Neural progenitor cell (in vitro differentiated cells): ENCODE measurements at regions not wholly inside any gene's neighbourhood (a gene's known extent, or its start where the extent isn't known, plus 50 kb on each side); places are given as distances from the start of the nearest gene placed in this dataset.
A peak's percentile ranks its signal among the peaks of the same experiment; 100 is the strongest.

Experiments
- EZH2 ChIP-seq: fragments of 200-600 bp; sonication (generic); IDR thresholded peaks from 2 replicates; pipeline ENCODE4 v1.6.1; 2017; ENCODE audit warnings: antibody characterized with exemption, mild to moderate bottlenecking, moderate library complexity
- EZH2phosphoT487 ChIP-seq: fragments of 200-600 bp; sonication (generic); IDR thresholded peaks from 2 replicates; pipeline ENCODE4 v1.6.1; 2017; ENCODE audit warnings: antibody characterized with exemption
- TF ChIP-seq, protein P1 (sequence below): fragments of 200-600 bp; sonication (generic); IDR thresholded peaks from 2 replicates; pipeline ENCODE4 v1.5.1; 2017; ENCODE audit warnings: antibody characterized with exemption, mild to moderate bottlenecking

DNA sequence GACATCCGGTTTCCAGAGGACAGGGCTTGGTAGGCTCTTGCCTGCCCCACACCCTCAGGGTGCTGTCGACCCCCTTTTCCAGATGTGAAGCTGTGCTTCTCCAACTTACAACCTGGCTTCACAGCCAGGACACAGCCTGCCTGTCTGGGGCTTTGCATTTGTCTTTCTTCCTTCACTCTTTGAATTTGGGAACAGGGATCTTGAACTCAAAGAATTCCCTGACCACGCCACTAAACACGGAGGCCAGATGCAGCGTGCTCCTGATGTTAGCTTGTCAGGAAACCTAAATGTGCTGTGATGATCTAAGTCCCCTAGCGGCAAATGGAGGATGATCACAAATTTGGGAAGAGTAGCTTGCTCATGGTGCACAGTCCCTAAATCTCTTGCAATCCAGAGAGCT, 244.8 kb upstream of the RGMA start:
- TF ChIP-seq, protein P1, sequence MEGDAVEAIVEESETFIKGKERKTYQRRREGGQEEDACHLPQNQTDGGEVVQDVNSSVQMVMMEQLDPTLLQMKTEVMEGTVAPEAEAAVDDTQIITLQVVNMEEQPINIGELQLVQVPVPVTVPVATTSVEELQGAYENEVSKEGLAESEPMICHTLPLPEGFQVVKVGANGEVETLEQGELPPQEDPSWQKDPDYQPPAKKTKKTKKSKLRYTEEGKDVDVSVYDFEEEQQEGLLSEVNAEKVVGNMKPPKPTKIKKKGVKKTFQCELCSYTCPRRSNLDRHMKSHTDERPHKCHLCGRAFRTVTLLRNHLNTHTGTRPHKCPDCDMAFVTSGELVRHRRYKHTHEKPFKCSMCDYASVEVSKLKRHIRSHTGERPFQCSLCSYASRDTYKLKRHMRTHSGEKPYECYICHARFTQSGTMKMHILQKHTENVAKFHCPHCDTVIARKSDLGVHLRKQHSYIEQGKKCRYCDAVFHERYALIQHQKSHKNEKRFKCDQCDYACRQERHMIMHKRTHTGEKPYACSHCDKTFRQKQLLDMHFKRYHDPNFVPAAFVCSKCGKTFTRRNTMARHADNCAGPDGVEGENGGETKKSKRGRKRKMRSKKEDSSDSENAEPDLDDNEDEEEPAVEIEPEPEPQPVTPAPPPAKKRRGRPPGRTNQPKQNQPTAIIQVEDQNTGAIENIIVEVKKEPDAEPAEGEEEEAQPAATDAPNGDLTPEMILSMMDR: peak; percentile 55
- TF ChIP-seq EZH2 (no peak), EZH2phosphoT487 (no peak)
